ENCODE measurements at regions not wholly inside any gene's neighbourhood (a gene's known extent, or its start where the extent isn't known, plus 50 kb on each side); places are given as distances from the start of the nearest gene placed in this dataset.

DNA sequence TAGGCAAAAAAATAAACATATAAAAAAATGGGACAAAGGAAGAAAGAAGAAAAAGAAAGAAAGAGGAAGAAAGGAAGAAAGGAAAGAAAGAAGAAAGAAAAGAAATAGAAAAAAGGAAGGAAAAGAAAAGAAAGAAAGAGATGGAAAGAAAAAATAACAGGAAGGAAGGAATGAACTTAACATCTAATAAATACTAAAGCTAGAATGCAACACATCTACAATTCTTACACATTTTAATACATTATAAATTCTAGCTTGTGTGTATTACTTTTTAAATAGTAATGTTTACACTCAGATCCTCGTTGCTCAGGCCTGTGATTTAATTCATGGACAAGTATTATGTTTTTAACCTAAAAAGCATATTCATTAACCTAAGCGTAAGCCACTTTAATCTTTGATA is 703.0 kb upstream of the KIF2B start:
- DNase-seq (ENCODE audit: low read depth) = no peak
- TF ChIP-seq MYC (IDR thresholded peaks at IDR 0.05; ENCODE audit: low read depth, low read length) (no peak), POLR2A (IDR thresholded peaks at IDR 0.05; ENCODE audit: extremely low read depth, insufficient read length) (no peak)
- TF ChIP-seq, protein P1, sequence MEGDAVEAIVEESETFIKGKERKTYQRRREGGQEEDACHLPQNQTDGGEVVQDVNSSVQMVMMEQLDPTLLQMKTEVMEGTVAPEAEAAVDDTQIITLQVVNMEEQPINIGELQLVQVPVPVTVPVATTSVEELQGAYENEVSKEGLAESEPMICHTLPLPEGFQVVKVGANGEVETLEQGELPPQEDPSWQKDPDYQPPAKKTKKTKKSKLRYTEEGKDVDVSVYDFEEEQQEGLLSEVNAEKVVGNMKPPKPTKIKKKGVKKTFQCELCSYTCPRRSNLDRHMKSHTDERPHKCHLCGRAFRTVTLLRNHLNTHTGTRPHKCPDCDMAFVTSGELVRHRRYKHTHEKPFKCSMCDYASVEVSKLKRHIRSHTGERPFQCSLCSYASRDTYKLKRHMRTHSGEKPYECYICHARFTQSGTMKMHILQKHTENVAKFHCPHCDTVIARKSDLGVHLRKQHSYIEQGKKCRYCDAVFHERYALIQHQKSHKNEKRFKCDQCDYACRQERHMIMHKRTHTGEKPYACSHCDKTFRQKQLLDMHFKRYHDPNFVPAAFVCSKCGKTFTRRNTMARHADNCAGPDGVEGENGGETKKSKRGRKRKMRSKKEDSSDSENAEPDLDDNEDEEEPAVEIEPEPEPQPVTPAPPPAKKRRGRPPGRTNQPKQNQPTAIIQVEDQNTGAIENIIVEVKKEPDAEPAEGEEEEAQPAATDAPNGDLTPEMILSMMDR (IDR thresholded peaks at IDR 0.05; ENCODE audit: low read depth, low read length) = no peak
- TF ChIP-seq, protein P2, sequence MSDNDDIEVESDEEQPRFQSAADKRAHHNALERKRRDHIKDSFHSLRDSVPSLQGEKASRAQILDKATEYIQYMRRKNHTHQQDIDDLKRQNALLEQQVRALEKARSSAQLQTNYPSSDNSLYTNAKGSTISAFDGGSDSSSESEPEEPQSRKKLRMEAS (IDR thresholded peaks at IDR 0.05; ENCODE audit: low read depth, low read length) = no peak
- no peak overlapping the region for H3K4me3 ChIP-seq (ENCODE audit: low read depth, low read length)

DNA sequence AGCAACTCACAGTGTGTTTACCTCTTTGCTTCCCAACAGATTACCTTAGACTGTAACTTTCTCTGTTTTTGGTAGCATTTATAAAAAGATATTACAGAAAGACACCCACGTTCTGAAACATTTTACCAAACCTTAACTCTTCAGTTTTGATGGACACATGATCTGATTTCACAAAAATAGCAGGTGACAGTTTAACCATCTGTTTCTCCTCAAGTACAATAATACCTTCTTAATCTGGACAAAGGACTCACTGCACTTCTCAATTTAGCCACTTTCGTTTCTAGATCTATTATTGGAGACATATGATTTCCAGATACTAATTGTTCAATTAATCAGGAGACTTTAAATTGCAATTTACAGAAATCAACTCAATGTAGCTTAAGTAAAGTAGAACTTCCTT is 703.8 kb upstream of the KIF2B start:
- TF ChIP-seq POLR2A (IDR thresholded peaks at IDR 0.05; ENCODE audit: extremely low read depth, insufficient read length) = no peak
- H3K4me3 ChIP-seq (ENCODE audit: low read depth, low read length) = no peak overlapping the region
- DNase-seq (ENCODE audit: low read depth) = no peak

DNA sequence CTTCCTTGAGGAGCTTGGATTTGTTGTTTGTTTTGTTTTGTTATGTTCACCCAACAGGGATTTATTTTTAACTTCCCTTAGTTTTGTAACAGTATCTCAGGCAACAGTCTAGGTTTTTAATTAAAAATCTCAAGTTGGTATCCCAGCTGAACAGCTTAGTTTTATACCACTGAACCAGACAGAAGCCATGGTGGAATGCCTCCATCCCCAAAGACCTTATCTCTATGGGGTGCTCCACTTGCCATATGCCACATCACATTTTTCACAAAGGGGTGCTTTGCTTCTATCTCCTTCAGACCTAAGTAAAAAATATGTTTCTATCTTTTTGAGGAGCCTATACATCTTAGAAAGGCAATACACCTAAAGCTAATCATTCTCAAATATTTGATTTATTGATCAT is 715.8 kb upstream of the KIF2B start:
- H3K4me3 ChIP-seq (ENCODE audit: low read depth, low read length) = no peak overlapping the region
- no peak for DNase-seq (ENCODE audit: low read depth)
- TF ChIP-seq, protein P2 (IDR thresholded peaks at IDR 0.05; ENCODE audit: low read depth, low read length) = no peak
- TF ChIP-seq, protein P1 (IDR thresholded peaks at IDR 0.05; ENCODE audit: low read depth, low read length) = no peak
- TF ChIP-seq MYC (IDR thresholded peaks at IDR 0.05; ENCODE audit: low read depth, low read length) (no peak), POLR2A (IDR thresholded peaks at IDR 0.05; ENCODE audit: extremely low read depth, insufficient read length) (no peak)

DNA sequence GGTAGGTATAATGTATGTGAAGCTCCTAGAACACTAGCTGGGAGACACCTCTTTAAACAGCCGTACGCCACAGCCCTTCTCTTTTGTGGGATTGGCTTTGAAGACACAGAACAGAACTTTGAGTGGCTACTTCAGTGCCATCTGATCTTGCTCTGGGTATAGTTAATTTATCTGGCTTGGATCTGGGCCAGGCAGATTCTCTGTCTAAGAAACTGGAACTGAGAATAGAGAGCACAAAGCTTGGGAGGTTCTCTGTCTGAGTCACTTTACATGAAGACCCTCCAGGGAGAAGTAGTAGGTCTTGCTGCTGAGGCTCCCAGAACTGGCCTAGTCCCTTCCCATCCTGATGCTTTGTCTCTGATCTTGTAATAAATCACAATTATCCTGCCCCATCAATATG is 721.0 kb upstream of the KIF2B start:
- TF ChIP-seq, protein P2 (IDR thresholded peaks at IDR 0.05; ENCODE audit: low read depth, low read length) = no peak
- TF ChIP-seq POLR2A (IDR thresholded peaks at IDR 0.05; ENCODE audit: extremely low read depth, insufficient read length) (no peak), MYC (IDR thresholded peaks at IDR 0.05; ENCODE audit: low read depth, low read length) (no peak)
- TF ChIP-seq, protein P1 (IDR thresholded peaks at IDR 0.05; ENCODE audit: low read depth, low read length) = no peak
- DNase-seq (ENCODE audit: low read depth) = no peak
- H3K4me3 ChIP-seq (ENCODE audit: low read depth, low read length) = no peak overlapping the region

DNA sequence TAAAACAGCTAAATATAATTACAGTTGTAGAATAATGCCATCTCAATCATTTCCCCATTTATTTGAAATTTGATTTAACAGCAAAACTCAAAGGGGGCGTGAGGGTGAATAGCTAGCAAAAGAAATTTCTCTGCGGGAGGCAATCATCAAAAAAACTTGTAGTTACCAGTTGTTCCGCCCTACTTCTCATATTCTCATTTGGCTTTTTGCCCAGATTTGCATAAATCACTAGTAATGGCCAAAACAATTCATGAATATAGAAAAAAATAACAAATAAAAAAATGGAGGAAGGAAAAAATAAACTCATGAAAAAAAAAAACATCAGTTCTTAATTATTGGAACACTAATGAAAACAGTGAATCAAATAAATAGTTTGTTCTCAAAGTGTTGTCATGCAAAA is 722.6 kb upstream of the KIF2B start:
- DNase-seq (ENCODE audit: low read depth) = no peak
- no peak overlapping the region for H3K4me3 ChIP-seq (ENCODE audit: low read depth, low read length)
- TF ChIP-seq MYC (IDR thresholded peaks at IDR 0.05; ENCODE audit: low read depth, low read length) (no peak), POLR2A (IDR thresholded peaks at IDR 0.05; ENCODE audit: extremely low read depth, insufficient read length) (no peak)
- TF ChIP-seq, protein P2 (IDR thresholded peaks at IDR 0.05; ENCODE audit: low read depth, low read length) = no peak
- TF ChIP-seq, protein P1 (IDR thresholded peaks at IDR 0.05; ENCODE audit: low read depth, low read length) = no peak

DNA sequence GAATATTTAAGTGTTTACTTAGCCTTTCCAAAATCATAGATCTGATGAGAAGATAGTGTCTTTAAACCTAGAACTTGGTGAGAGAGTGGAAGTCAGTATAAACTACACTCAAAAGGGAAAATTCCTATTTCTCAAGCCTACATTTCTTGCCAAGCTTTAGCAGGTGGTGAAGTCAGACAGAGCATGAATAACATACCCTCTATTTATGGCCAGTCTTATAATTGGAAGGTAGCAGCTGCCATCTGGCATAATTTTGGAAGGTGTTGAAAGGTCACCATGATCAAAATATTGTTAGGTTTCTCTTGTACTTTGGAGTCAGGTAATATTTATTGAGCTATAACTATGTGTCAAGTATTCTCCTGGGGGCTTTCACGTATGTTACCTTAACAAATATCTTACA is 729.3 kb upstream of the KIF2B start:
- H3K4me3 ChIP-seq (ENCODE audit: low read depth, low read length) = no peak overlapping the region
- DNase-seq (ENCODE audit: low read depth) = no peak
- TF ChIP-seq POLR2A (IDR thresholded peaks at IDR 0.05; ENCODE audit: extremely low read depth, insufficient read length) = no peak
- TF ChIP-seq, protein P2 (IDR thresholded peaks at IDR 0.05; ENCODE audit: low read depth, low read length) = no peak

DNA sequence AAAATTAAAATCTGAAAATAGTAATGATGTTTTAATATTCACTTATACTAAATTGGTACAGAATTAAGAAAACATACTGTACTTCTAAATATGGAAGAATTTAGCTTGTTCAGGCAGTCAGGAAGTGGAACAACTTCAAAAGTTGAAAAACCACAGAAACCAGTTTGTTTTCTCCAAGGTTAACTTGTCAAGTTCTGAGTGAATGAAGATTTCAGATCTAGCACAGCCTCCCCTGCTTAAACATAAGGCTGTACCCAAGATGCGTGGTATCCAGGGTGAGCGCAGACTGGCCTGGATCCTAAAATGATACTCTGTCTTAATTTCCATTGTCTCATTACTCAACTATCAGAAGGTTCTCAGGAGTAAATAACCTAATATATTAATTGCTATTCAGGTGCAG is 730.7 kb upstream of the KIF2B start:
- H3K4me3 ChIP-seq (ENCODE audit: low read depth, low read length) = no peak overlapping the region
- no peak for DNase-seq (ENCODE audit: low read depth)
- TF ChIP-seq, protein P2 (IDR thresholded peaks at IDR 0.05; ENCODE audit: low read depth, low read length) = no peak
- TF ChIP-seq MYC (IDR thresholded peaks at IDR 0.05; ENCODE audit: low read depth, low read length) = no peak
- TF ChIP-seq, protein P1 (IDR thresholded peaks at IDR 0.05; ENCODE audit: low read depth, low read length) = no peak
- TF ChIP-seq POLR2A (IDR thresholded peaks at IDR 0.05; ENCODE audit: extremely low read depth, insufficient read length) = no peak
